Left lung (tissue), 4 donors: ENCODE measurements at regions not wholly inside any gene's neighbourhood (a gene's known extent, or its start where the extent isn't known, plus 50 kb on each side); places are given as distances from the start of the nearest gene placed in this dataset.

Experiments used
- ATAC-seq: fragments of 200-7000 bp; cut with Tn5 transposase; one replicate; pipeline ENCODE4 v1.9.1; 2020; ENCODE audit warnings: moderate library complexity
- DNase-seq, 4 donors: peaks; one replicate each; pipeline ENCODE4 v3.0.0-alpha.2; 2013 to 2020
- H3K27ac ChIP-seq, 2 donors: fragments of 200-600 bp; sonication (generic) in 1 of 2; one replicate each; pipeline versions ENCODE4 v1.5.0 to v1.8.0; 2020 to 2021
- H3K27me3 ChIP-seq, 2 donors: fragments of 200-600 bp; sonication (generic) in 1 of 2; one replicate each; pipeline versions ENCODE4 v1.5.0 to v1.8.0; 2020 to 2021
- H3K36me3 ChIP-seq, 2 donors: fragments of 200-600 bp; sonication (generic) in 1 of 2; one replicate each; pipeline versions ENCODE4 v1.5.0 to v1.8.0; 2020 to 2021
- H3K4me1 ChIP-seq, 2 donors: fragments of 200-600 bp; one replicate each; pipeline ENCODE4 v1.8.0; 2021
- H3K4me3 ChIP-seq, 2 donors: fragments of 200-600 bp; sonication (generic) in 1 of 2; one replicate each; pipeline versions ENCODE4 v1.5.0 to v1.8.0; 2020 to 2021; ENCODE audit warnings: mild to moderate bottlenecking in 1 of 2
- H3K9me3 ChIP-seq, 2 donors: fragments of 200-600 bp; sonication (generic) in 1 of 2; one replicate each; pipeline versions ENCODE4 v1.5.0 to v1.8.0; 2020 to 2021
- intact Hi-C, 2 donors: fragments of 100-400 bp; cut with DNase I; formaldehyde crosslinking; loops; one replicate each; pipeline versions ENCODE4 v1.11.2 to v1.14.2; 2022
- TF ChIP-seq, protein P1 (sequence below), 2 donors: fragments of 200-600 bp; sonication (generic) in 1 of 2; IDR thresholded peaks; one replicate each; pipeline versions ENCODE4 v1.5.0 to v1.8.0; 2021; ENCODE audit warnings: antibody characterized with exemption in 2 of 2
- donor health status: DM: no; HTN: yes; CAD: no.
- donor health status: DM: no; HTN: no; CAD: no.

DNA sequence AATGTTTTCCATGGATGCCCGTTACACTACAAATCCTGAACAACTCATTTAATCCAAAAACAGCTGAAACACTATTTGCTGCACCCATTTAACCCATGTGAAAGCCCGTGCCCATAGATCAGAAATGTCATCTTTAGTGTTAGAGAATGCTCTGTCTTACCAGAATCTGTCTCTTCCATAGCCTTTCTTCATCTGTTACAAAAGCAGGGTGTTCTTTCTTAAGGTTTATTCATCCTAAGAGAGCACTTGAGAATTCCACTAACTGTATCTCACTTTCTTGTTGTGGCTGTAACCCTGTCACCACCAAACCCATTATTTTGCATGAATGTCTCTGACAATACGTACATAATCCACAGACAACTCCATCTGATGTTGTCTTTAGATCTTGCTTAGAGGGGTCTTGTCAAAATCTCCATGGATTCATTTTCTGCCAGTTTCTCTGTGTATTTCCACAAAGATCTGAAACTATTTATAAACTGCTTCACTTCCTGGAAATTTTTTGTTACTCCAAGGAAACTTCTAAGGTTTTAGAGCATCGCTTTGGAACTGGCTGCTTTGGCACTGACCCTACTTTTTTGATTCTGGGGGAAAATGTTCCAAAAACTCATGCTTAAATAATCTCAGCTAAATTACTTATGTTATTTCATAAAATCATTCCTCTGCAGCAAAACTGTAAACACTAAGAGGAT is 167.8 kb upstream of the CCDC54 start:
- Histone ChIP-seq H3K4me1 (peaks cover 4 to 12% of the 10 kb centered on the region in 2 donors), H3K4me3 (no peak overlapping the region), H3K9me3 (no peaks in the 10 kb centered on the region), H3K36me3 (no peaks in the 10 kb centered on the region), H3K27ac (peak overlapping the region in 1 of 2 donors; percentile 54), H3K27me3 (no peaks in the 10 kb centered on the region)
- no peak for ATAC-seq
- intact Hi-C loops = no loop called here
- TF ChIP-seq, protein P1, sequence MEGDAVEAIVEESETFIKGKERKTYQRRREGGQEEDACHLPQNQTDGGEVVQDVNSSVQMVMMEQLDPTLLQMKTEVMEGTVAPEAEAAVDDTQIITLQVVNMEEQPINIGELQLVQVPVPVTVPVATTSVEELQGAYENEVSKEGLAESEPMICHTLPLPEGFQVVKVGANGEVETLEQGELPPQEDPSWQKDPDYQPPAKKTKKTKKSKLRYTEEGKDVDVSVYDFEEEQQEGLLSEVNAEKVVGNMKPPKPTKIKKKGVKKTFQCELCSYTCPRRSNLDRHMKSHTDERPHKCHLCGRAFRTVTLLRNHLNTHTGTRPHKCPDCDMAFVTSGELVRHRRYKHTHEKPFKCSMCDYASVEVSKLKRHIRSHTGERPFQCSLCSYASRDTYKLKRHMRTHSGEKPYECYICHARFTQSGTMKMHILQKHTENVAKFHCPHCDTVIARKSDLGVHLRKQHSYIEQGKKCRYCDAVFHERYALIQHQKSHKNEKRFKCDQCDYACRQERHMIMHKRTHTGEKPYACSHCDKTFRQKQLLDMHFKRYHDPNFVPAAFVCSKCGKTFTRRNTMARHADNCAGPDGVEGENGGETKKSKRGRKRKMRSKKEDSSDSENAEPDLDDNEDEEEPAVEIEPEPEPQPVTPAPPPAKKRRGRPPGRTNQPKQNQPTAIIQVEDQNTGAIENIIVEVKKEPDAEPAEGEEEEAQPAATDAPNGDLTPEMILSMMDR (IDR thresholded peaks at IDR 0.05) = no peak
- DNase-seq = peak in 2 of 4 donors; percentile 29 to 54

DNA sequence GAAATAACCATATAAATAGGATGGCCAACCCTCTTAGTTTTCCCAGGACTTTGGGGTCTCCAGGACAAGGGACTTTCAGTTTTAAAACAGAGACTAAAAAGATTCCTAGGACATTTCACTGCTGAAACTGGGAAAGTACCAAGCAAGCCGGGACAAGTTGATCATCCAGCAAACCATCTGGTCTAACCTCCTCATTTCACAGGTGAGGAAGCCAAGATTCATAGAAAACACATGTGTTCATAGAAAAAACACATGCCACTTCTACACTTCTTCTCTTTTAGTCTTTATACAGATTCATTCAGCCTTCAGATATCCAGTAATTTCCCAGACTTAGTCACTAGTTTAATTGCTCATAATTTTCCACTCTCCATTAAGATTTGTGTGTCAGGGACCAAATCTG is 165.6 kb upstream of the CCDC54 start:
- ATAC-seq (no peak), DNase-seq (no peak)
- H3K27ac ChIP-seq = no peak overlapping the region
- no peaks in the 10 kb centered on the region for H3K27me3 ChIP-seq
- no peak overlapping the region for H3K4me3 ChIP-seq
- H3K9me3 ChIP-seq = no peaks in the 10 kb centered on the region
- peaks cover 4 to 12% of the 10 kb centered on the region in 2 donors for H3K4me1 ChIP-seq
- TF ChIP-seq, protein P1 (IDR thresholded peaks at IDR 0.05) = no peak
- no peaks in the 10 kb centered on the region for H3K36me3 ChIP-seq
- intact Hi-C loops = no loop called here

DNA sequence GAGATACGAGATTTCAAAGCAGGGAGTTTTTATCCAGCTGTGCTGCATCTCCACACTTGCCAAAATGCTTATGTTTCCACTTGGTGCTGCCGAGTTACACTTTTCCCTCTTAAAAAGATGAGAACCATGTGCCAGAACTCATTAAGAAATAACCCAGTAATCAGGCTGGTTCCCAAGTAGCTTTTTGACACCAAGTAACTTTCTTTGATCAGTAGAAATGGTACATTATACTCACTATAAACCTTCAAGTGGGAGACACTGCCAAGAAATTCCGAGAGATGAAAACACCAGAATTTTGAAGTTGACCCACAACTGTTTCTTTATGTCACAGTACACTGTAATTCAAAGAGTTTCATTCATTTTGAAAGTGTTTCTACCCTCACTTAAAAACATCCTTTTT is 164.6 kb upstream of the CCDC54 start:
- Histone ChIP-seq H3K27ac (no peak overlapping the region), H3K4me3 (no peak overlapping the region), H3K27me3 (no peaks in the 10 kb centered on the region), H3K36me3 (no peaks in the 10 kb centered on the region), H3K4me1 (peaks cover 4 to 12% of the 10 kb centered on the region in 2 donors), H3K9me3 (no peaks in the 10 kb centered on the region)
- no peak for ATAC-seq
- TF ChIP-seq, protein P1 (IDR thresholded peaks at IDR 0.05) = no peak
- peak in 2 of 4 donors; percentile 30 to 54 for DNase-seq
- intact Hi-C loops = no loop called here

DNA sequence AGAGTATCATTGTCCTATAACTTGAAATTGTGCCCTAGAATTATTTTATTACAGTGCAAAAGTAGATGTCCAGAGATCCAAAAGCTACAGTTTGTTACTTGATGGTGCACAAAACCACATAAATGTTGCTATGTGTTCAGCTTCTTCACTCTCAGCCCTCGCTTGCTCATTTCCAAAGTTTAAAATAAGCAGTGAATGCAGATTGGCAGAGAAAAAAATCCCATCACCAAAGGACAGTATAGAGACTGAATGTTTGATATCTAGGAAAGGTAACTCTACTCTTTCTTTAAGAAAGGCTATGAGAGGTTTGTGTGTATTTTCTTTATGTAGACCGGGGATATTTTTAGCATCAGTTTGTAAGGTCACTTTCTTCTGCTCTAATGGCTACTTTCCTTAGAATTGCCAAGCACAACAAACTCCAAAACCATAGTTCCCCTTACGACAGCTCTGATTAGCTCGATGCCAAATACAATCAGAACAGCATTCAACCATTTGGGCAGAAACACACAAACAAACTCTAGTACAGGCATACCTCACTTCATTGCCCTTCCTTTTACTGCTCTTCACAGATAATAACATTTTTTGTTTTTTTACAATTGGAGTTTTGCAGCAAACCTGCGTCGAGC is 164.1 kb upstream of the CCDC54 start:
- no peak for DNase-seq
- intact Hi-C loops = no loop called here
- Histone ChIP-seq H3K27ac (no peak overlapping the region), H3K27me3 (no peaks in the 10 kb centered on the region), H3K9me3 (no peaks in the 10 kb centered on the region), H3K36me3 (no peaks in the 10 kb centered on the region), H3K4me1 (peaks cover 4 to 12% of the 10 kb centered on the region in 2 donors), H3K4me3 (no peak overlapping the region)
- ATAC-seq = no peak
- TF ChIP-seq, protein P1 (IDR thresholded peaks at IDR 0.05) = no peak

DNA sequence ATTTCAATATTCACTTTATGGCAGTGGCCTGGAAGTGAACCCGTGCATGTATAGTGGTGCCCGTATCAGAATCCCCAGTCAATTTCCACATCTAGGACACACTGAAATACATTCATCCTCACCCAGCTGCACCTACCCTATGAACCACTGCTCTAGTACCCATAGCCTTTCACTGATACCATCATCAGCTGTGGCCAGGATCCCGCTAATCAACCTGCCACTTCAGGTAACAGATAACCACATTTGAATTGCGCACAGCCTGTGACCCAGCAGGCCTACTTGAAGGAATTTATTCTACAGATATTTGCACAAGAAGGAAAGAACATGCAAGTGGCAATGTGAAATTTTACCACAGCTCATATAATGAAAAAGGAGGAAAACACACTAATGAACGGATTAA is 161.0 kb upstream of the CCDC54 start:
- intact Hi-C loops = no loop called here
- ATAC-seq = no peak

More for the DNA sequence above, 161.0 kb upstream of the CCDC54 start:
- TF ChIP-seq, protein P1 (IDR thresholded peaks at IDR 0.05) = no peak
- no peaks in the 10 kb centered on the region for H3K27me3 ChIP-seq
- no peaks in the 10 kb centered on the region for H3K9me3 ChIP-seq
- no peaks in the 10 kb centered on the region for H3K4me1 ChIP-seq
- no peaks in the 10 kb centered on the region for H3K36me3 ChIP-seq
- no peak overlapping the region for H3K27ac ChIP-seq
- no peak for DNase-seq
- H3K4me3 ChIP-seq = no peak overlapping the region
